HepG2 (cell line): ENCODE measurements at regions not wholly inside any gene's neighbourhood (a gene's known extent, or its start where the extent isn't known, plus 50 kb on each side); places are given as distances from the start of the nearest gene placed in this dataset.

Experiments used
- ATAC-seq: fragments of 200-7000 bp; cut with Tn5 transposase; 3 replicates; pipeline ENCODE4 v1.9.1; 2020; ENCODE audit warnings: mild to moderate bottlenecking, moderate library complexity
- BruUV-seq: library from RNA; stranded (reverse); fragments of 400-500 nt; replicated peaks from 2 replicates; lab custom pipeline; 2021; lab: Mats Ljungman, UMichigan
- CTCF ChIA-PET: fragments of 300-600 bp; formaldehyde crosslinking; extraction: SDS; loops from one replicate; lab custom pipeline; 2021; ENCODE audit warnings: low total read pairs, inconsistent platforms, low intra/inter-chr PET ratio; lab: Yijun Ruan, JAX
- POLR2A ChIA-PET: fragments of 350-600 bp; sonication (Branson Sonifier 250); formaldehyde crosslinking; loops from one replicate; lab custom pipeline; 2020; ENCODE audit warnings: antibody characterized with exemption, inconsistent platforms; lab: Yijun Ruan, JAX
- DNase-seq: peaks from one replicate; pipeline ENCODE4 v3.0.0-alpha.2; 2015; ENCODE audit warnings: low spot score
- FAIRE-seq: peaks from 3 replicates; lab custom pipeline; 2011; peaks lifted over from hg19 to GRCh38; lab: Jason Lieb, UNC
- H2AFZ ChIP-seq: one replicate; pipeline ENCODE4 v1.6.1; 2011; ENCODE audit warnings: low read length, inconsistent platforms
- H3K27ac ChIP-seq: fragments of 300-600 bp; 3 replicates; pipeline ENCODE4 v1.8.0; 2011; ENCODE audit warnings: mixed run types, mild to moderate bottlenecking, mixed read lengths, low read length, inconsistent platforms; ENCODE audit not compliant: insufficient read depth; ENCODE audit errors: extremely low read length
- H3K27me3 ChIP-seq, 2 experiments: fragments of 200-600 bp in 1 of 2; 2 replicates in 1 of 2; 3 replicates in 1 of 2; pipeline versions ENCODE4 v1.6.0 to v1.8.0; 2011; ENCODE audit warnings: low read length in 2 of 2, mild to moderate bottlenecking in 2 of 2, moderate library complexity in 2 of 2, inconsistent platforms in 1 of 2; ENCODE audit not compliant: insufficient read depth in 2 of 2, control insufficient read depth in 1 of 2
- H3K36me3 ChIP-seq, 2 experiments: fragments of 200-600 bp in 1 of 2; replicated peaks in 1 of 2; 2 replicates in 1 of 2; 3 replicates in 1 of 2; pipeline versions ENCODE4 v1.5.1 to v1.8.0; 2011; ENCODE audit warnings: low read length in 2 of 2, inconsistent platforms in 1 of 2; ENCODE audit not compliant: insufficient read depth in 2 of 2, control insufficient read depth in 1 of 2
- H3K4me1 ChIP-seq: 2 replicates; pipeline ENCODE4 v1.5.1; 2012; ENCODE audit warnings: low read length, inconsistent platforms; ENCODE audit not compliant: insufficient read depth
- H3K4me2 ChIP-seq: 2 replicates; pipeline ENCODE4 v1.6.0; 2011; ENCODE audit warnings: low read depth, low read length, inconsistent platforms
- H3K4me3 ChIP-seq, 3 experiments: fragments of 200-600 bp in 1 of 3; sonication (generic), shearing (Covaris generic) in 1 of 3; replicated peaks in 1 of 3; 2 replicates each; pipeline ENCODE4 v1.5.1; 2011 to 2016; ENCODE audit warnings: low read length in 3 of 3, inconsistent platforms in 2 of 3, low read depth in 2 of 3, mild to moderate bottlenecking in 2 of 3, control low read depth in 1 of 3, mixed read lengths in 1 of 3; ENCODE audit not compliant: insufficient read depth in 1 of 3
- H3K79me2 ChIP-seq: one replicate; pipeline ENCODE4 v1.6.1; 2011; ENCODE audit warnings: low read length, inconsistent platforms; ENCODE audit not compliant: insufficient read depth
- H3K9ac ChIP-seq: 2 replicates; pipeline ENCODE4 v1.6.0; 2011; ENCODE audit warnings: mild to moderate bottlenecking, low read depth, low read length, inconsistent platforms; ENCODE audit not compliant: insufficient read depth
- H3K9me3 ChIP-seq: 2 replicates; pipeline ENCODE4 v1.5.1; 2012; ENCODE audit warnings: mild to moderate bottlenecking, low read length
- H4K20me1 ChIP-seq: 2 replicates; pipeline ENCODE4 v1.6.0; 2011; ENCODE audit warnings: inconsistent platforms, mild to moderate bottlenecking, low read length, moderate library complexity; ENCODE audit not compliant: insufficient read depth
- CHCHD3 ChIP-seq: sonication (generic); formaldehyde crosslinking; IDR thresholded peaks from 2 replicates; pipeline ENCODE4 v1.8.0; 2022; ENCODE audit warnings: mild to moderate bottlenecking, missing genetic modification reagents, moderate library complexity
- GMEB1 ChIP-seq: sonication (generic); formaldehyde crosslinking; IDR thresholded peaks from 2 replicates; pipeline ENCODE4 v1.5.1; 2020; ENCODE audit warnings: missing genetic modification reagents, mild to moderate bottlenecking, borderline replicate concordance
- HNRNPK ChIP-seq: fragments of 200-400 bp; formaldehyde crosslinking; IDR thresholded peaks from 2 replicates; pipeline ENCODE4 v1.6.1; 2018; ENCODE audit warnings: low read length, low read depth, moderate library complexity, mild to moderate bottlenecking; ENCODE audit not compliant: poor library complexity, severe bottlenecking
- IRX3 ChIP-seq: sonication (generic); formaldehyde crosslinking; IDR thresholded peaks from 2 replicates; pipeline ENCODE4 v1.8.1; 2023; ENCODE audit warnings: mild to moderate bottlenecking, low read depth, missing genetic modification reagents, borderline replicate concordance
- KLF6 ChIP-seq: IDR thresholded peaks from 2 replicates; pipeline ENCODE4 v1.8.0; 2016; ENCODE audit warnings: missing biosample characterization, missing genetic modification reagents
- MEIS1 ChIP-seq: sonication (generic); formaldehyde crosslinking; IDR thresholded peaks from 2 replicates; pipeline ENCODE4 v1.9.0; 2021; ENCODE audit warnings: mild to moderate bottlenecking, missing genetic modification reagents, moderate library complexity, borderline replicate concordance
- NR2F2 ChIP-seq: IDR thresholded peaks from 2 replicates; pipeline ENCODE4 v1.6.1; 2012; ENCODE audit warnings: low read depth, inconsistent platforms, borderline replicate concordance
- NR3C1 ChIP-seq: sonication (generic); formaldehyde crosslinking; IDR thresholded peaks from 2 replicates; pipeline ENCODE4 v1.4.0; 2020; ENCODE audit warnings: missing genetic modification reagents
- ZNF329 ChIP-seq: sonication (generic); formaldehyde crosslinking; IDR thresholded peaks from 2 replicates; pipeline ENCODE4 v1.9.0; 2021; ENCODE audit warnings: low read depth, mild to moderate bottlenecking, missing genetic modification reagents
- ZNF747 ChIP-seq: sonication (generic); formaldehyde crosslinking; IDR thresholded peaks from 2 replicates; pipeline ENCODE4 v1.8.1; 2023; ENCODE audit warnings: missing genetic modification reagents, mild to moderate bottlenecking, borderline replicate concordance
- WGBS: methylation state at CpG from one replicate; pipeline ENCODE4 v1.1.6; 2017; ENCODE audit warnings: low lambda C conversion rate; 5-methylcytosine and 5-hydroxymethylcytosine counted together
- in situ Hi-C: cut with HindIII; loops from 2 replicates; pipeline ENCODE4 v1.10.0; 2017; ENCODE audit warnings: low pct_unique_long_range_greater_than_20kb; ENCODE audit not compliant: extremely low pct_ligation_motif_present
- intact Hi-C: fragments of 100-400 bp; cut with micrococcal nuclease; formaldehyde crosslinking; loops from one replicate; pipeline ENCODE4 v1.10.0; 2022; ENCODE audit not compliant: unreplicated experiment
- TF ChIP-seq, protein P1 (sequence below): sonication (generic); formaldehyde crosslinking; IDR thresholded peaks from 2 replicates; pipeline ENCODE4 v1.5.0; 2020; ENCODE audit warnings: mild to moderate bottlenecking, missing genetic modification reagents
- TF ChIP-seq, protein P2 (sequence below): IDR thresholded peaks from 2 replicates; pipeline ENCODE4 v1.6.1; 2016; ENCODE audit warnings: low read depth, control low read depth

- TF ChIP-seq IRX3 (CRISPR knock-in tag) = no peak
Observed at GRCh38 chr2:144158096-144158495, 361.8 kb downstream of the ZEB2 start (continued).

DNA sequence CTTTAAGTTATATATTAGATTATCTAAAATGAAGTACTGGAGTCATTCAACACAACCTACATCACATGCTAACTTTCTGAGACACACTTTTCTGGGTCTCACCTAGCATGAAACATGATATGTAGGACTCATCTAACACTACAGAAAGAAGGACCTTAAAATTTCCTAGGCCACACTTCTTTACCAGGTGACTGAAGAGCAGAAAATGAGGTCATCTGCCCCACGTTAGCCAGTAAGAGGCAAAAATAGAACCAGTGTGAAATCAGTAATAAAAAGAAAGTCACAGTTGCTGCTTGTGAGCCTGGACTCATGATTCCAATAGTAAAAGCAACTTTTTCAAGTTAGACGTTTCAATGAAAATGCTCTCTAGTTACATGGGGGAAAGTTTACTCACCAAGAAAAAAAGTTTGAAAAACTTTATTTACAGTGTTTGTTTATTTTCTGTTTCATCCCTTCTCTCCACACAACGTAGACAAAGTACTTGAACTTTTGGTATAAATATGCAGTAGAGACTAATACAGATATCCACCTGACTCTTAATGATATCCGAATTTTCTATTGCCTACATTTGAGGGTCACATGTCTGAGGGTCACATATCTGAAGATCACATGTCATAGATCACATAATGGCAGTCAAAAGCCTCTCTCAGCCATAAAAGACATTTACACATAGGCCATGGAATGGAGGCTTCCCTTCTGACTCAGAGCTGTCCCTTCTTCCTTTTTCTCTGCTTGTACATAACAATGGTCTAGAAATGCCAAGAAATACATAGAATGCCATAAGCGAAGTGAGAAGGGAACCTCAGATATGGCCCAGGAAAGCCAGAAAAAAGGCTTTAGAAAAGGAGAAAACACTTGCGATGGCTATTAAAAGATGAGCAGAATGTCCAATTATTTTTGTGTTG lies 362.9 kb downstream of the ZEB2 start:
- in situ Hi-C loops (no loop called here), intact Hi-C loops (no loop called here)
- ChIA-PET CTCF (no interaction called here), POLR2A (no interaction called here)
- ATAC-seq = no peak
- BruUV-seq = no TSS peak
- FAIRE-seq = no peak
- H3K27ac ChIP-seq = no peak overlapping the region
- no peak overlapping the region for H2AFZ ChIP-seq
- no peaks in the 10 kb centered on the region for H3K27me3 ChIP-seq
- 40% methylated on average over 6 of the region's 6 CpGs for WGBS
- no peaks in the 10 kb centered on the region for H4K20me1 ChIP-seq
- no peaks in the 10 kb centered on the region for H3K36me3 ChIP-seq
- no peak overlapping the region for H3K9ac ChIP-seq
- no peak overlapping the region for H3K4me3 ChIP-seq
- no peaks in the 10 kb centered on the region for H3K79me2 ChIP-seq
- no peaks in the 10 kb centered on the region for H3K4me1 ChIP-seq
- DNase-seq = no peak
- no peak overlapping the region for H3K4me2 ChIP-seq
- no peak for TF ChIP-seq CHCHD3 (CRISPR knock-in tag)
- no peak for TF ChIP-seq ZNF329 (CRISPR knock-in tag)
- TF ChIP-seq, protein P1, sequence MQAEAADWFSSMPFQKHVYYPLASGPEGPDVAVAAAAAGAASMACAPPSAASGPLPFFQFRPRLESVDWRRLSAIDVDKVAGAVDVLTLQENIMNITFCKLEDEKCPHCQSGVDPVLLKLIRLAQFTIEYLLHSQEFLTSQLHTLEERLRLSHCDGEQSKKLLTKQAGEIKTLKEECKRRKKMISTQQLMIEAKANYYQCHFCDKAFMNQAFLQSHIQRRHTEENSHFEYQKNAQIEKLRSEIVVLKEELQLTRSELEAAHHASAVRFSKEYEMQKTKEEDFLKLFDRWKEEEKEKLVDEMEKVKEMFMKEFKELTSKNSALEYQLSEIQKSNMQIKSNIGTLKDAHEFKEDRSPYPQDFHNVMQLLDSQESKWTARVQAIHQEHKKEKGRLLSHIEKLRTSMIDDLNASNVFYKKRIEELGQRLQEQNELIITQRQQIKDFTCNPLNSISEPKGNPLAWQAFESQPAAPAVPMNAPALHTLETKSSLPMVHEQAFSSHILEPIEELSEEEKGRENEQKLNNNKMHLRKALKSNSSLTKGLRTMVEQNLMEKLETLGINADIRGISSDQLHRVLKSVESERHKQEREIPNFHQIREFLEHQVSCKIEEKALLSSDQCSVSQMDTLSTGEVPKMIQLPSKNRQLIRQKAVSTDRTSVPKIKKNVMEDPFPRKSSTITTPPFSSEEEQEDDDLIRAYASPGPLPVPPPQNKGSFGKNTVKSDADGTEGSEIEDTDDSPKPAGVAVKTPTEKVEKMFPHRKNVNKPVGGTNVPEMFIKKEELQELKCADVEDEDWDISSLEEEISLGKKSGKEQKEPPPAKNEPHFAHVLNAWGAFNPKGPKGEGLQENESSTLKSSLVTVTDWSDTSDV (CRISPR knock-in tag) = no peak
- TF ChIP-seq, protein P2, sequence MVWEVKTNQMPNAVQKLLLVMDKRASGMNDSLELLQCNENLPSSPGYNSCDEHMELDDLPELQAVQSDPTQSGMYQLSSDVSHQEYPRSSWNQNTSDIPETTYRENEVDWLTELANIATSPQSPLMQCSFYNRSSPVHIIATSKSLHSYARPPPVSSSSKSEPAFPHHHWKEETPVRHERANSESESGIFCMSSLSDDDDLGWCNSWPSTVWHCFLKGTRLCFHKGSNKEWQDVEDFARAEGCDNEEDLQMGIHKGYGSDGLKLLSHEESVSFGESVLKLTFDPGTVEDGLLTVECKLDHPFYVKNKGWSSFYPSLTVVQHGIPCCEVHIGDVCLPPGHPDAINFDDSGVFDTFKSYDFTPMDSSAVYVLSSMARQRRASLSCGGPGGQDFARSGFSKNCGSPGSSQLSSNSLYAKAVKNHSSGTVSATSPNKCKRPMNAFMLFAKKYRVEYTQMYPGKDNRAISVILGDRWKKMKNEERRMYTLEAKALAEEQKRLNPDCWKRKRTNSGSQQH (CRISPR knock-in tag) = no peak
- TF ChIP-seq NR3C1 = no peak
- no peak for TF ChIP-seq GMEB1 (CRISPR knock-in tag)
- TF ChIP-seq KLF6 (CRISPR knock-in tag) = no peak
- no peak for TF ChIP-seq HNRNPK
- TF ChIP-seq ZNF747 (CRISPR knock-in tag) = no peak
- TF ChIP-seq NR2F2 = no peak
- no peak for TF ChIP-seq MEIS1 (CRISPR knock-in tag)
- H3K9me3 ChIP-seq = no peaks in the 10 kb centered on the region
